ENCODE measurements at regions not wholly inside any gene's neighbourhood (a gene's known extent, or its start where the extent isn't known, plus 50 kb on each side); places are given as distances from the start of the nearest gene placed in this dataset.

DNA sequence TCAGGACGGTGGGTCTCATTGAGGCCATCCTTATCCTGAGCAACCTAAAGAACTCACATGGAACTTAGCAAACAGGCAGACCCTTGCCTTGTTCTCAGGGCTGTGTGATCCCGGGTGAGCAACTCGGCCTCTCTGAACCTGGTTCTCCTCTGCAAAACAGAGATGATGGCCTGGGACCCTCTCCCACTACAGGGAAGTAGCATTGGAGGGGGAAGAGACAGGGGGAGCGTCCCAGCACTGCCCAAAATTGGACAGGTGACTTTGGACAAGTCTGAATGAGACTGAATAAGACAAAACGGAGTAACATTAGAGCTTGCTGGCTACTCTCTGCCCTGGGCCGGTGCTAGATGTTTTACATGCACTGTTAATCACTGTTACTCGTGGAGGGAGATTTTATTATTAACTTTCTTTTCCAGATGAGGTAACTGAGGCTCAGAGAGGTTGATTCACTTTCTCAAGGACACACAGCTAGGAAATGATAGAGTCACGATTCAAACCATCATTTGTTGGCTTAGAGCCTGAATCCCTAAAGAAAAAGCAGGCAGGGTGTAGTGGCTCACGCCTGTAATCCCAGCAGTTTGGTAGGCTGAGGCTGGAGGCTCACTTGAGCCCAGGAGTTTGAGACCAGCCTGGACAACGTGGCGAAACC is 136.4 kb downstream of the C9orf50 start:
- TF ChIP-seq EP300 (IDR thresholded peaks at IDR 0.05), result no peak
- TF ChIP-seq, protein P1, sequence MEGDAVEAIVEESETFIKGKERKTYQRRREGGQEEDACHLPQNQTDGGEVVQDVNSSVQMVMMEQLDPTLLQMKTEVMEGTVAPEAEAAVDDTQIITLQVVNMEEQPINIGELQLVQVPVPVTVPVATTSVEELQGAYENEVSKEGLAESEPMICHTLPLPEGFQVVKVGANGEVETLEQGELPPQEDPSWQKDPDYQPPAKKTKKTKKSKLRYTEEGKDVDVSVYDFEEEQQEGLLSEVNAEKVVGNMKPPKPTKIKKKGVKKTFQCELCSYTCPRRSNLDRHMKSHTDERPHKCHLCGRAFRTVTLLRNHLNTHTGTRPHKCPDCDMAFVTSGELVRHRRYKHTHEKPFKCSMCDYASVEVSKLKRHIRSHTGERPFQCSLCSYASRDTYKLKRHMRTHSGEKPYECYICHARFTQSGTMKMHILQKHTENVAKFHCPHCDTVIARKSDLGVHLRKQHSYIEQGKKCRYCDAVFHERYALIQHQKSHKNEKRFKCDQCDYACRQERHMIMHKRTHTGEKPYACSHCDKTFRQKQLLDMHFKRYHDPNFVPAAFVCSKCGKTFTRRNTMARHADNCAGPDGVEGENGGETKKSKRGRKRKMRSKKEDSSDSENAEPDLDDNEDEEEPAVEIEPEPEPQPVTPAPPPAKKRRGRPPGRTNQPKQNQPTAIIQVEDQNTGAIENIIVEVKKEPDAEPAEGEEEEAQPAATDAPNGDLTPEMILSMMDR (IDR thresholded peaks at IDR 0.05), result no peak
- TF ChIP-seq POLR2AphosphoS5 (IDR thresholded peaks at IDR 0.05), result no peak
- TF ChIP-seq POLR2A (IDR thresholded peaks at IDR 0.05), result no peak
